HG03159 (cell line): ENCODE measurements at regions not wholly inside any gene's neighbourhood (a gene's known extent, or its start where the extent isn't known, plus 50 kb on each side); places are given as distances from the start of the nearest gene placed in this dataset.

Experiments used
- ATAC-seq: cut with Tn5 transposase; IDR thresholded peaks from one replicate; pipeline ENCODE4 v1.9.1; 2021; ENCODE audit warnings: mild to moderate bottlenecking, moderate library complexity; ENCODE audit not compliant: unreplicated experiment

- ATAC-seq = no peak
Measured at GRCh38 chr5:10876006-10876744, 115.1 kb upstream of the DAP start.

- no peak for ATAC-seq
Measured at GRCh38 chr5:10875201-10875768, 114.3 kb upstream of the DAP start.

GRCh38 chr5:10874541-10874940 lies 113.5 kb upstream of the DAP start:
- no peak for ATAC-seq

GRCh38 chr5:10870791-10871190 lies 109.8 kb upstream of the DAP start:
- no peak for ATAC-seq

- ATAC-seq = no peak
Measured at GRCh38 chr5:10868956-10869355, 107.9 kb upstream of the DAP start.

- ATAC-seq = no peak
Measured at GRCh38 chr5:10867389-10868303, 106.6 kb upstream of the DAP start.

GRCh38 chr5:10866913-10867312 lies 105.9 kb upstream of the DAP start:
- ATAC-seq = no peak

GRCh38 chr5:10863763-10864383 lies 102.8 kb upstream of the DAP start:
- ATAC-seq = peak; percentile 88

GRCh38 chr5:10862085-10862484 lies 101.1 kb upstream of the DAP start:
- no peak for ATAC-seq

GRCh38 chr5:10861423-10861790 lies 100.4 kb upstream of the DAP start:
- ATAC-seq = no peak

- no peak for ATAC-seq
Measured at GRCh38 chr5:10860645-10861422, 99.8 kb upstream of the DAP start.

- no peak for ATAC-seq
Measured at GRCh38 chr5:10860196-10860543, 99.1 kb upstream of the DAP start.

- no peak for ATAC-seq
Measured at GRCh38 chr5:10859393-10860195, 98.6 kb upstream of the DAP start.

- no peak for ATAC-seq
Measured at GRCh38 chr5:10858945-10859344, 97.9 kb upstream of the DAP start.

GRCh38 chr5:10858307-10858706 lies 97.3 kb upstream of the DAP start:
- no peak for ATAC-seq

GRCh38 chr5:10857338-10857733 lies 96.3 kb upstream of the DAP start:
- no peak for ATAC-seq

GRCh38 chr5:10856683-10857337 lies 95.8 kb upstream of the DAP start:
- ATAC-seq = peak; percentile 63

GRCh38 chr5:10856071-10856470 lies 95.0 kb upstream of the DAP start:
- no peak for ATAC-seq

GRCh38 chr5:10854506-10855277 lies 93.7 kb upstream of the DAP start:
- ATAC-seq = no peak
